Sciatic nerve (tissue), 2 donors: ENCODE measurements at regions not wholly inside any gene's neighbourhood (a gene's known extent, or its start where the extent isn't known, plus 50 kb on each side); places are given as distances from the start of the nearest gene placed in this dataset.
"Not testable (repeated sequence)": the region's sequence is repeated elsewhere in the genome, so short reads cannot be mapped to it uniquely, and the experiment has no call there.

Experiments used
- ATAC-seq: fragments of 200-7000 bp; cut with Tn5 transposase; one replicate; pipeline ENCODE4 v1.9.1; 2020; ENCODE audit warnings: mild to moderate bottlenecking, moderate library complexity
- DNase-seq: peaks from one replicate; pipeline ENCODE4 v3.0.0-alpha.2; 2020; ENCODE audit warnings: low spot score
- intact Hi-C: fragments of 100-400 bp; cut with DNase I; formaldehyde crosslinking; loops from one replicate; pipeline ENCODE4 v1.14.2; 2022
- donor health status: DM: no; HTN: no; CAD: no.
- donor health status: DM: no; HTN: no; CAD: no.

- ATAC-seq (no peak), DNase-seq (no peak)
- intact Hi-C loops = no loop called here
These were observed 108.2 kb upstream of the FAM13C start for GRCh38 chr10:59470570-59470969.

GRCh38 chr10:59465088-59465487, 102.7 kb upstream of the FAM13C start:
- no peak for DNase-seq
- ATAC-seq = no peak
- intact Hi-C loops = no loop called here

- DNase-seq = no peak
- intact Hi-C loops = no loop called here
- ATAC-seq = no peak
These were observed 102.1 kb upstream of the FAM13C start for GRCh38 chr10:59464483-59464882.

- no peak for DNase-seq
- no peak for ATAC-seq
- intact Hi-C loops = no loop called here
These were observed 101.6 kb upstream of the FAM13C start for GRCh38 chr10:59463909-59464308.

- intact Hi-C loops = no loop called here
- no peak for DNase-seq
- ATAC-seq = no peak
These were observed 98.3 kb upstream of the FAM13C start for GRCh38 chr10:59460601-59461000.

- intact Hi-C loops = no loop called here
- no peak for ATAC-seq
These were observed 93.8 kb upstream of the FAM13C start for GRCh38 chr10:59456199-59456598.

GRCh38 chr10:59454171-59454919, 92.0 kb upstream of the FAM13C start:
- DNase-seq (no peak), ATAC-seq (no peak)
- intact Hi-C loops = no loop called here

More at GRCh38 chr10:59456199-59456598, 93.8 kb upstream of the FAM13C start:
- DNase-seq = no peak

GRCh38 chr10:59448616-59449015, 86.3 kb upstream of the FAM13C start:
- DNase-seq = no peak
- ATAC-seq = no peak
- intact Hi-C loops = no loop called here

GRCh38 chr10:59435707-59436106, 73.4 kb upstream of the FAM13C start:
- intact Hi-C loops = no loop called here
- ATAC-seq = no peak
- no peak for DNase-seq

GRCh38 chr10:59434463-59435321, 72.3 kb upstream of the FAM13C start:
- DNase-seq (no peak), ATAC-seq (no peak)
- intact Hi-C loops = no loop called here

- ATAC-seq = no peak
- intact Hi-C loops = no loop called here
- DNase-seq = no peak
These were observed 71.5 kb upstream of the FAM13C start for GRCh38 chr10:59433720-59434428.

GRCh38 chr10:59432207-59432900, 70.0 kb upstream of the FAM13C start:
- intact Hi-C loops = no loop called here
- ATAC-seq (no peak), DNase-seq (no peak)

- DNase-seq, intact Hi-C loops, ATAC-seq: not testable (repeated sequence)
These were observed 51.4 kb upstream of the FAM13C start for GRCh38 chr10:59413795-59414194.
